ENCODE measurements at regions not wholly inside any gene's neighbourhood (a gene's known extent, or its start where the extent isn't known, plus 50 kb on each side); places are given as distances from the start of the nearest gene placed in this dataset.
"Not testable (repeated sequence)": the region's sequence is repeated elsewhere in the genome, so short reads cannot be mapped to it uniquely, and the experiment has no call there.

- peaks cover 25% of the 10 kb centered on the region for H3K4me1 ChIP-seq (ENCODE audit: control insufficient read depth, insufficient read depth, low read length, unreplicated experiment)
- H3K79me2 ChIP-seq (ENCODE audit: control insufficient read depth, insufficient read depth, low read length, unreplicated experiment), result no peaks in the 10 kb centered on the region
- H3K4me3 ChIP-seq (ENCODE audit: low read depth, low read length), result no peak overlapping the region
- H3K27me3 ChIP-seq (ENCODE audit: insufficient read depth, low read length), result no peaks in the 10 kb centered on the region
- no peaks in the 10 kb centered on the region for H3K36me3 ChIP-seq (ENCODE audit: insufficient read depth, low read length)
- peak overlapping the region; percentile 4; the same call in 1 of the 2 replicates for H3K27ac ChIP-seq (ENCODE audit: low read depth, low read length)
- H2AFZ ChIP-seq (ENCODE audit: low read length, unreplicated experiment), result no peak overlapping the region
Observed at GRCh38 chr3:90056281-90057032, 949.0 kb downstream of the EPHA3 start.

- Histone ChIP-seq H3K79me2 (ENCODE audit: control insufficient read depth, insufficient read depth, low read length, unreplicated experiment) (no peaks in the 10 kb centered on the region), H3K27me3 (ENCODE audit: insufficient read depth, low read length) (no peaks in the 10 kb centered on the region), H3K36me3 (ENCODE audit: insufficient read depth, low read length) (no peaks in the 10 kb centered on the region), H2AFZ (ENCODE audit: low read length, unreplicated experiment) (no peak overlapping the region), H3K4me3 (ENCODE audit: low read depth, low read length) (no peak overlapping the region), H3K4me1 (ENCODE audit: control insufficient read depth, insufficient read depth, low read length, unreplicated experiment) (peaks cover 25% of the 10 kb centered on the region), H3K27ac (ENCODE audit: low read depth, low read length) (peak overlapping the region; percentile 19; the same call in 1 of the 2 replicates)
Observed at GRCh38 chr3:90062016-90062415, 954.6 kb downstream of the EPHA3 start.

- Histone ChIP-seq H3K4me3 (ENCODE audit: low read depth, low read length) (no peak overlapping the region), H3K36me3 (ENCODE audit: insufficient read depth, low read length) (no peaks in the 10 kb centered on the region), H2AFZ (ENCODE audit: low read length, unreplicated experiment) (no peak overlapping the region), H3K79me2 (ENCODE audit: control insufficient read depth, insufficient read depth, low read length, unreplicated experiment) (no peaks in the 10 kb centered on the region), H3K4me1 (ENCODE audit: control insufficient read depth, insufficient read depth, low read length, unreplicated experiment) (peaks cover 25% of the 10 kb centered on the region), H3K27ac (ENCODE audit: low read depth, low read length) (no peak overlapping the region; the same call in 1 of the 2 replicates), H3K27me3 (ENCODE audit: insufficient read depth, low read length) (no peaks in the 10 kb centered on the region)
Observed at GRCh38 chr3:90062631-90063200, 955.3 kb downstream of the EPHA3 start.

GRCh38 chr3:90068783-90069182 lies 961.4 kb downstream of the EPHA3 start:
- no peak overlapping the region for H3K4me3 ChIP-seq (ENCODE audit: low read depth, low read length)
- no peak overlapping the region for H2AFZ ChIP-seq (ENCODE audit: low read length, unreplicated experiment)
- H3K27ac ChIP-seq (ENCODE audit: low read depth, low read length), result no peak overlapping the region
- H3K79me2 ChIP-seq (ENCODE audit: control insufficient read depth, insufficient read depth, low read length, unreplicated experiment), result no peaks in the 10 kb centered on the region
- H3K27me3 ChIP-seq (ENCODE audit: insufficient read depth, low read length), result no peaks in the 10 kb centered on the region
- no peaks in the 10 kb centered on the region for H3K36me3 ChIP-seq (ENCODE audit: insufficient read depth, low read length)
- peaks cover 15% of the 10 kb centered on the region for H3K4me1 ChIP-seq (ENCODE audit: control insufficient read depth, insufficient read depth, low read length, unreplicated experiment)

- Histone ChIP-seq H3K4me3 (ENCODE audit: low read depth, low read length) (peak overlapping the region; percentile 29; the same call in 1 of the 2 replicates), H3K36me3 (ENCODE audit: insufficient read depth, low read length) (no peaks in the 10 kb centered on the region), H3K27me3 (ENCODE audit: insufficient read depth, low read length) (no peaks in the 10 kb centered on the region), H3K27ac (ENCODE audit: low read depth, low read length) (no peak overlapping the region), H3K4me1 (ENCODE audit: control insufficient read depth, insufficient read depth, low read length, unreplicated experiment) (peaks cover 15% of the 10 kb centered on the region), H2AFZ (ENCODE audit: low read length, unreplicated experiment) (peak overlapping the region; percentile 47), H3K79me2 (ENCODE audit: control insufficient read depth, insufficient read depth, low read length, unreplicated experiment) (no peaks in the 10 kb centered on the region)
Observed at GRCh38 chr3:90069748-90070147, 962.3 kb downstream of the EPHA3 start.

GRCh38 chr3:90076136-90076535 lies 968.7 kb downstream of the EPHA3 start:
- H3K27me3 ChIP-seq (ENCODE audit: insufficient read depth, low read length), result no peaks in the 10 kb centered on the region
- H3K27ac ChIP-seq (ENCODE audit: low read depth, low read length), result no peak overlapping the region
- no peak overlapping the region for H3K4me3 ChIP-seq (ENCODE audit: low read depth, low read length)
- no peaks in the 10 kb centered on the region for H3K79me2 ChIP-seq (ENCODE audit: control insufficient read depth, insufficient read depth, low read length, unreplicated experiment)
- no peaks in the 10 kb centered on the region for H3K36me3 ChIP-seq (ENCODE audit: insufficient read depth, low read length)
- H3K4me1 ChIP-seq (ENCODE audit: control insufficient read depth, insufficient read depth, low read length, unreplicated experiment), result no peaks in the 10 kb centered on the region
- H2AFZ ChIP-seq (ENCODE audit: low read length, unreplicated experiment), result no peak overlapping the region

GRCh38 chr3:90080988-90081387 lies 973.6 kb downstream of the EPHA3 start:
- H3K36me3 ChIP-seq (ENCODE audit: insufficient read depth, low read length), result no peaks in the 10 kb centered on the region
- H3K4me3 ChIP-seq (ENCODE audit: low read depth, low read length), result no peak overlapping the region
- no peaks in the 10 kb centered on the region for H3K4me1 ChIP-seq (ENCODE audit: control insufficient read depth, insufficient read depth, low read length, unreplicated experiment)
- H3K27ac ChIP-seq (ENCODE audit: low read depth, low read length), result no peak overlapping the region
- H3K79me2 ChIP-seq (ENCODE audit: control insufficient read depth, insufficient read depth, low read length, unreplicated experiment), result no peaks in the 10 kb centered on the region
- H2AFZ ChIP-seq (ENCODE audit: low read length, unreplicated experiment), result no peak overlapping the region
- H3K27me3 ChIP-seq (ENCODE audit: insufficient read depth, low read length), result no peaks in the 10 kb centered on the region

- not testable (repeated sequence) for H3K79me2 ChIP-seq (ENCODE audit: control insufficient read depth, insufficient read depth, low read length, unreplicated experiment); H2AFZ ChIP-seq (ENCODE audit: low read length, unreplicated experiment); H3K27ac ChIP-seq (ENCODE audit: low read depth, low read length); H3K4me1 ChIP-seq (ENCODE audit: control insufficient read depth, insufficient read depth, low read length, unreplicated experiment); H3K36me3 ChIP-seq (ENCODE audit: insufficient read depth, low read length); H3K27me3 ChIP-seq (ENCODE audit: insufficient read depth, low read length); H3K4me3 ChIP-seq (ENCODE audit: low read depth, low read length)
Observed at GRCh38 chr3:90086297-90086696, 978.9 kb downstream of the EPHA3 start.

- Histone ChIP-seq H3K4me3 (ENCODE audit: low read depth, low read length) (no peak overlapping the region), H3K27me3 (ENCODE audit: insufficient read depth, low read length) (no peaks in the 10 kb centered on the region), H3K36me3 (ENCODE audit: insufficient read depth, low read length) (no peaks in the 10 kb centered on the region), H3K27ac (ENCODE audit: low read depth, low read length) (no peak overlapping the region), H3K79me2 (ENCODE audit: control insufficient read depth, insufficient read depth, low read length, unreplicated experiment) (no peaks in the 10 kb centered on the region), H2AFZ (ENCODE audit: low read length, unreplicated experiment) (no peak overlapping the region), H3K4me1 (ENCODE audit: control insufficient read depth, insufficient read depth, low read length, unreplicated experiment) (peaks cover 8% of the 10 kb centered on the region)
Observed at GRCh38 chr3:90087703-90088102, 980.3 kb downstream of the EPHA3 start.

- H3K4me3 ChIP-seq (ENCODE audit: low read depth, low read length), result peak overlapping the region; percentile 50; the same call in 1 of the 2 replicates
- no peaks in the 10 kb centered on the region for H3K79me2 ChIP-seq (ENCODE audit: control insufficient read depth, insufficient read depth, low read length, unreplicated experiment)
- peak overlapping the region; percentile 46; the same call in 1 of the 2 replicates for H3K27ac ChIP-seq (ENCODE audit: low read depth, low read length)
- no peaks in the 10 kb centered on the region for H3K36me3 ChIP-seq (ENCODE audit: insufficient read depth, low read length)
- H2AFZ ChIP-seq (ENCODE audit: low read length, unreplicated experiment), result peak overlapping the region; percentile 88
- no peaks in the 10 kb centered on the region for H3K27me3 ChIP-seq (ENCODE audit: insufficient read depth, low read length)
- peaks cover 8% of the 10 kb centered on the region for H3K4me1 ChIP-seq (ENCODE audit: control insufficient read depth, insufficient read depth, low read length, unreplicated experiment)
Observed at GRCh38 chr3:90091549-90091948, 984.1 kb downstream of the EPHA3 start.

GRCh38 chr3:90092994-90093393 lies 985.6 kb downstream of the EPHA3 start:
- no peaks in the 10 kb centered on the region for H3K27me3 ChIP-seq (ENCODE audit: insufficient read depth, low read length)
- H3K36me3 ChIP-seq (ENCODE audit: insufficient read depth, low read length), result no peaks in the 10 kb centered on the region
- peaks cover 8% of the 10 kb centered on the region for H3K4me1 ChIP-seq (ENCODE audit: control insufficient read depth, insufficient read depth, low read length, unreplicated experiment)
- H3K4me3 ChIP-seq (ENCODE audit: low read depth, low read length), result no peak overlapping the region
- H3K27ac ChIP-seq (ENCODE audit: low read depth, low read length), result no peak overlapping the region
- H2AFZ ChIP-seq (ENCODE audit: low read length, unreplicated experiment), result no peak overlapping the region
- H3K79me2 ChIP-seq (ENCODE audit: control insufficient read depth, insufficient read depth, low read length, unreplicated experiment), result no peaks in the 10 kb centered on the region

Measured in ACC112 (cell line).